HG03175 (cell line): ENCODE measurements at regions not wholly inside any gene's neighbourhood (a gene's known extent, or its start where the extent isn't known, plus 50 kb on each side); places are given as distances from the start of the nearest gene placed in this dataset.
"Not testable (repeated sequence)": the region's sequence is repeated elsewhere in the genome, so short reads cannot be mapped to it uniquely, and the experiment has no call there.

Experiments
- ATAC-seq: cut with Tn5 transposase; IDR thresholded peaks from one replicate; pipeline ENCODE4 v1.9.1; 2021; ENCODE audit warnings: mild to moderate bottlenecking, moderate library complexity; ENCODE audit not compliant: unreplicated experiment

- not testable (repeated sequence) for ATAC-seq
Measured at GRCh38 chr21:31417214-31417613, 73.2 kb upstream of the TIAM1 start.

GRCh38 chr21:31416465-31416864 is 72.4 kb upstream of the TIAM1 start:
- no peak for ATAC-seq

GRCh38 chr21:31414263-31415000 is 70.4 kb upstream of the TIAM1 start:
- no peak for ATAC-seq

- ATAC-seq, result no peak
Measured at GRCh38 chr21:31413698-31414097, 69.6 kb upstream of the TIAM1 start.

- ATAC-seq, result no peak
Measured at GRCh38 chr21:31410499-31411131, 66.6 kb upstream of the TIAM1 start.

GRCh38 chr21:31409831-31410487 is 65.9 kb upstream of the TIAM1 start:
- no peak for ATAC-seq

- ATAC-seq, result no peak
Measured at GRCh38 chr21:31408301-31409088, 64.4 kb upstream of the TIAM1 start.

- no peak for ATAC-seq
Measured at GRCh38 chr21:31406510-31406909, 62.4 kb upstream of the TIAM1 start.

- no peak for ATAC-seq
Measured at GRCh38 chr21:31405604-31406003, 61.5 kb upstream of the TIAM1 start.

GRCh38 chr21:31403596-31404333 is 59.7 kb upstream of the TIAM1 start:
- no peak for ATAC-seq

GRCh38 chr21:31399591-31399990 is 55.5 kb upstream of the TIAM1 start:
- no peak for ATAC-seq

GRCh38 chr21:31398574-31398973 is 54.5 kb upstream of the TIAM1 start:
- ATAC-seq, result no peak

GRCh38 chr21:31397939-31398338 is 53.9 kb upstream of the TIAM1 start:
- ATAC-seq, result no peak

- ATAC-seq, result no peak
Measured at GRCh38 chr21:31397515-31397926, 53.5 kb upstream of the TIAM1 start.

GRCh38 chr21:31397030-31397429 is 53.0 kb upstream of the TIAM1 start:
- ATAC-seq, result no peak

- ATAC-seq, result no peak
Measured at GRCh38 chr21:31396399-31396798, 52.3 kb upstream of the TIAM1 start.

- ATAC-seq, result no peak
Measured at GRCh38 chr21:31395791-31396190, 51.7 kb upstream of the TIAM1 start.

- ATAC-seq, result no peak
Measured at GRCh38 chr21:31395268-31395667, 51.2 kb upstream of the TIAM1 start.

GRCh38 chr21:31394309-31394708 is 50.2 kb upstream of the TIAM1 start:
- ATAC-seq, result no peak
